K562 (cell line): ENCODE measurements at regions not wholly inside any gene's neighbourhood (a gene's known extent, or its start where the extent isn't known, plus 50 kb on each side); places are given as distances from the start of the nearest gene placed in this dataset.

Source experiments
- ERF ChIP-seq: fragments of 450-650 bp; formaldehyde crosslinking; IDR thresholded peaks from 2 replicates; pipeline ENCODE4 v1.4.0; 2020; ENCODE audit warnings: mild to moderate bottlenecking, mixed read lengths
- HBP1 ChIP-seq: fragments of 450-650 bp; formaldehyde crosslinking; IDR thresholded peaks from 2 replicates; pipeline ENCODE4 v1.4.0; 2022; ENCODE audit warnings: missing genetic modification characterization
- SAFB2 ChIP-seq: fragments of 200-400 bp; formaldehyde crosslinking; IDR thresholded peaks from 2 replicates; pipeline ENCODE4 v1.6.1; 2018; ENCODE audit warnings: borderline replicate concordance, low read length, low read depth, moderate library complexity; ENCODE audit not compliant: severe bottlenecking
- STAT6 ChIP-seq: sonication (generic); formaldehyde crosslinking; IDR thresholded peaks from 2 replicates; pipeline ENCODE4 v1.8.1; 2023; ENCODE audit warnings: mild to moderate bottlenecking, missing genetic modification reagents
- THAP7 ChIP-seq: fragments of 250-450 bp; sonication (Bioruptor Pico); IDR thresholded peaks from 2 replicates; pipeline ENCODE4 v1.5.0; 2021

GRCh38 chrX:69028761-69029120, 136.5 kb downstream of the PJA1 start (continued):
- TF ChIP-seq THAP7, result no peak
- no peak for TF ChIP-seq STAT6 (CRISPR knock-in tag)
- TF ChIP-seq HBP1 (CRISPR knock-in tag), result no peak
- TF ChIP-seq ERF (CRISPR knock-in tag), result no peak
- no peak for TF ChIP-seq SAFB2
